Caco-2 (cell line): ENCODE measurements at regions not wholly inside any gene's neighbourhood (a gene's known extent, or its start where the extent isn't known, plus 50 kb on each side); places are given as distances from the start of the nearest gene placed in this dataset.

Source experiments
- BruUV-seq: library from RNA; stranded (reverse); fragments of 400-500 nt; replicated peaks from 2 replicates; lab custom pipeline; 2021; lab: Mats Ljungman, UMichigan
- CTCF ChIA-PET: fragments of 300-600 bp; sonication (Branson Sonifier 250); formaldehyde crosslinking; loops from one replicate; lab custom pipeline; 2022; ENCODE audit warnings: antibody characterized with exemption; lab: Charles Lee
- POLR2A ChIA-PET: fragments of 300-600 bp; sonication (Branson Sonifier 250); formaldehyde crosslinking; loops from one replicate; lab custom pipeline; 2022; ENCODE audit warnings: antibody characterized with exemption; lab: Charles Lee
- DNase-seq, 2 experiments: peaks; one replicate each; pipeline versions ENCODE4 v3.0.0 to v3.0.0-alpha.2; 2020 to 2022
- H3K27me3 ChIP-seq: replicated peaks from 2 replicates; pipeline ENCODE4 v1.6.0; 2011; ENCODE audit warnings: low read length; ENCODE audit not compliant: control insufficient read depth, insufficient read depth
- H3K36me3 ChIP-seq: 2 replicates; pipeline ENCODE4 v1.5.1; 2011; ENCODE audit warnings: low read length; ENCODE audit not compliant: control insufficient read depth, insufficient read depth
- H3K4me1 ChIP-seq: fragments of 250-450 bp; sonication (Bioruptor Pico); 2 replicates; pipeline ENCODE4 v1.5.1; 2020; ENCODE audit warnings: mild to moderate bottlenecking
- H3K4me3 ChIP-seq: 2 replicates; pipeline ENCODE4 v1.5.1; 2011; ENCODE audit warnings: low read depth, mild to moderate bottlenecking, control low read depth, low read length
- H3K9me3 ChIP-seq: fragments of 250-450 bp; sonication (Bioruptor Pico); 2 replicates; pipeline ENCODE4 v1.5.1; 2020; ENCODE audit warnings: mild to moderate bottlenecking, moderate library complexity
- H3K27ac Mint-ChIP-seq: one replicate; pipeline ENCODE4 v1.8.0; 2022; ENCODE audit warnings: mixed read lengths; ENCODE audit not compliant: unreplicated experiment
- H3K27me3 Mint-ChIP-seq: one replicate; pipeline ENCODE4 v1.8.0; 2022; ENCODE audit warnings: mixed read lengths; ENCODE audit not compliant: insufficient read depth, unreplicated experiment
- H3K36me3 Mint-ChIP-seq: one replicate; pipeline ENCODE4 v1.8.0; 2022; ENCODE audit warnings: mild to moderate bottlenecking, mixed read lengths; ENCODE audit not compliant: insufficient read depth, unreplicated experiment
- H3K4me1 Mint-ChIP-seq: one replicate; pipeline ENCODE4 v1.8.0; 2022; ENCODE audit warnings: low read depth, mixed read lengths; ENCODE audit not compliant: unreplicated experiment
- H3K4me3 Mint-ChIP-seq: one replicate; pipeline ENCODE4 v1.8.0; 2022; ENCODE audit warnings: mild to moderate bottlenecking, moderate library complexity, mixed read lengths; ENCODE audit not compliant: unreplicated experiment
- H3K9me3 Mint-ChIP-seq: one replicate; pipeline ENCODE4 v1.8.0; 2022; ENCODE audit warnings: mixed read lengths; ENCODE audit not compliant: unreplicated experiment
- intact Hi-C: fragments of 100-400 bp; cut with micrococcal nuclease; formaldehyde crosslinking; loops from one replicate; pipeline ENCODE4 v1.10.0; 2022; ENCODE audit not compliant: unreplicated experiment
- TF ChIP-seq, protein P1 (sequence below), 2 experiments: fragments of 200-600 bp in 1 of 2; IDR thresholded peaks; 1 replicate in 1 of 2; 2 replicates in 1 of 2; pipeline versions ENCODE4 v1.5.1 to v1.8.0; 2011 to 2022; ENCODE audit warnings: antibody characterized with exemption in 1 of 2, control low read depth in 1 of 2, inconsistent platforms in 1 of 2, low read depth in 1 of 2, low read length in 1 of 2, mild to moderate bottlenecking in 1 of 2, moderate library complexity in 1 of 2; ENCODE audit not compliant: insufficient read depth in 1 of 2, severe bottlenecking in 1 of 2, unreplicated experiment in 1 of 2

- CTCF ChIA-PET, result interaction anchor here (0.6 to 1.2 kb wide), 4 partner anchors 58 to 846 kb away, joined by 3 to 5 read pairs (median 3); no protein-coding TSS in a partner anchor
- Histone ChIP-seq H3K4me3 (no peak overlapping the region), H3K27me3 (no peaks in the 10 kb centered on the region), H3K9me3 (peaks cover 3% of the 10 kb centered on the region; the same call in 1 of the 2 replicates), H3K36me3 (no peaks in the 10 kb centered on the region), H3K4me1 (peaks cover 69% of the 10 kb centered on the region)
- TF ChIP-seq, protein P1, sequence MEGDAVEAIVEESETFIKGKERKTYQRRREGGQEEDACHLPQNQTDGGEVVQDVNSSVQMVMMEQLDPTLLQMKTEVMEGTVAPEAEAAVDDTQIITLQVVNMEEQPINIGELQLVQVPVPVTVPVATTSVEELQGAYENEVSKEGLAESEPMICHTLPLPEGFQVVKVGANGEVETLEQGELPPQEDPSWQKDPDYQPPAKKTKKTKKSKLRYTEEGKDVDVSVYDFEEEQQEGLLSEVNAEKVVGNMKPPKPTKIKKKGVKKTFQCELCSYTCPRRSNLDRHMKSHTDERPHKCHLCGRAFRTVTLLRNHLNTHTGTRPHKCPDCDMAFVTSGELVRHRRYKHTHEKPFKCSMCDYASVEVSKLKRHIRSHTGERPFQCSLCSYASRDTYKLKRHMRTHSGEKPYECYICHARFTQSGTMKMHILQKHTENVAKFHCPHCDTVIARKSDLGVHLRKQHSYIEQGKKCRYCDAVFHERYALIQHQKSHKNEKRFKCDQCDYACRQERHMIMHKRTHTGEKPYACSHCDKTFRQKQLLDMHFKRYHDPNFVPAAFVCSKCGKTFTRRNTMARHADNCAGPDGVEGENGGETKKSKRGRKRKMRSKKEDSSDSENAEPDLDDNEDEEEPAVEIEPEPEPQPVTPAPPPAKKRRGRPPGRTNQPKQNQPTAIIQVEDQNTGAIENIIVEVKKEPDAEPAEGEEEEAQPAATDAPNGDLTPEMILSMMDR (IDR thresholded peaks at IDR 0.05; ENCODE audit: insufficient read depth in 1 of 2, low read depth in 1 of 2, low read length in 1 of 2, severe bottlenecking in 1 of 2, unreplicated experiment in 1 of 2), result no peak
- peaks cover 52% of the 10 kb centered on the region for H3K4me1 Mint-ChIP-seq
- BruUV-seq, result no TSS peak
- peaks cover 5% of the 10 kb centered on the region for H3K9me3 Mint-ChIP-seq
- intact Hi-C loops, result loop anchor here (1.0 to 5.0 kb wide), 3 partner anchors 57 to 479 kb away; partner anchors contain the start of gene MAP3K1
- peak; percentile 45 to 61 for DNase-seq
- POLR2A ChIA-PET, result interaction anchor here (1.0 to 3.6 kb wide), 3 partner anchors 29 to 122 kb away, joined by 3 to 9 read pairs (median 4); no protein-coding TSS in a partner anchor
- peaks cover 31% of the 10 kb centered on the region for H3K36me3 Mint-ChIP-seq
- H3K27me3 Mint-ChIP-seq, result no peaks in the 10 kb centered on the region
- H3K4me3 Mint-ChIP-seq, result peak overlapping the region; percentile 57
- H3K27ac Mint-ChIP-seq, result peak overlapping the region; percentile 85
These were observed 124.9 kb upstream of the ANKRD55 start for GRCh38 chr5:56358046-56358445.

DNA sequence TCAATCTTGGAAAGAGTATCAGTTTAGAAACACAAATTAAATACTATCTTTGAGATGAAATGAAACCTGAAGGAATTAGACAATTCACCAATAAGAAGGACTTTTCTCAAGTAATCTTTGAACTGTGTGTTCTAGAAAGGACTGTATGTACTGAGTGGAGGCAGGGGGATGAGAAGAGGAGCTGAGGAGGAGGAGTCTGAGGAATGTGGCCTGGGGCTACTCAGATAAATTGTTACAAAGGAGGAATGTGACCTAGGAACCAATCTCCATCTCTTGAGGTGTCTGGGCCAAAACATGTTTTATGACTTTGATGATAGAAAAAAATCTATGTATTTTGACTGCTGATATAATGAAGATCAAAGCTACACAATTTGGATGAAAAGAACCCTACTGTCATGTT lies 124.3 kb upstream of the ANKRD55 start:
- intact Hi-C loops, result loop anchor here (1.0 to 5.0 kb wide), 4 partner anchors 29 to 480 kb away; no protein-coding TSS in a partner anchor
- peaks cover 75% of the 10 kb centered on the region for H3K4me1 ChIP-seq
- H3K27me3 ChIP-seq, result no peaks in the 10 kb centered on the region
- no peaks in the 10 kb centered on the region for H3K36me3 ChIP-seq
- H3K9me3 ChIP-seq, result no peaks in the 10 kb centered on the region
- Mint-ChIP-seq H3K9me3 (no peaks in the 10 kb centered on the region), H3K4me3 (peak overlapping the region; percentile 57), H3K27ac (peak overlapping the region; percentile 85), H3K36me3 (peaks cover 25% of the 10 kb centered on the region), H3K4me1 (peaks cover 58% of the 10 kb centered on the region), H3K27me3 (no peaks in the 10 kb centered on the region)
- peak; percentile 85 to 91 for DNase-seq
- H3K4me3 ChIP-seq, result no peak overlapping the region
- BruUV-seq, result no TSS peak
- POLR2A ChIA-PET, result interaction anchor here (0.5 to 3.6 kb wide), 5 partner anchors 29 to 816 kb away, joined by 3 to 9 read pairs (median 4); partner anchors contain the start of gene GPBP1
- TF ChIP-seq, protein P1 (IDR thresholded peaks at IDR 0.05; ENCODE audit: insufficient read depth in 1 of 2, low read depth in 1 of 2, low read length in 1 of 2, severe bottlenecking in 1 of 2, unreplicated experiment in 1 of 2), result no peak
- CTCF ChIA-PET, result interaction anchor here (0.8 to 1.2 kb wide), 2 partner anchors 58 to 87 kb away, joined by 3 read pairs; no protein-coding TSS in a partner anchor

- intact Hi-C loops, result loop anchor here (1.0 to 5.0 kb wide), 11 partner anchors 28 to 481 kb away; no protein-coding TSS in a partner anchor
- DNase-seq, result no peak
- TF ChIP-seq, protein P1 (IDR thresholded peaks at IDR 0.05; ENCODE audit: insufficient read depth in 1 of 2, low read depth in 1 of 2, low read length in 1 of 2, severe bottlenecking in 1 of 2, unreplicated experiment in 1 of 2), result no peak
- H3K27me3 ChIP-seq, result no peaks in the 10 kb centered on the region
- POLR2A ChIA-PET, result interaction anchor here (0.5 to 3.6 kb wide), 4 partner anchors 28 to 817 kb away, joined by 3 to 9 read pairs (median 4); partner anchors contain the start of gene GPBP1
- H3K4me3 ChIP-seq, result no peak overlapping the region
- no peaks in the 10 kb centered on the region for H3K36me3 ChIP-seq
- Mint-ChIP-seq H3K9me3 (no peaks in the 10 kb centered on the region), H3K4me3 (peak overlapping the region; percentile 57), H3K36me3 (peaks cover 25% of the 10 kb centered on the region), H3K4me1 (peaks cover 62% of the 10 kb centered on the region), H3K27ac (peak overlapping the region; percentile 85), H3K27me3 (no peaks in the 10 kb centered on the region)
- BruUV-seq, result no TSS peak
- no peaks in the 10 kb centered on the region for H3K9me3 ChIP-seq
- peaks cover 82% of the 10 kb centered on the region for H3K4me1 ChIP-seq
- CTCF ChIA-PET, result interaction anchor here (0.7 to 1.2 kb wide), 2 partner anchors 17 to 59 kb away, joined by 3 read pairs; no protein-coding TSS in a partner anchor
These were observed 123.7 kb upstream of the ANKRD55 start for GRCh38 chr5:56356836-56357160.
